Ishikawa (cell line): ENCODE measurements at regions not wholly inside any gene's neighbourhood (a gene's known extent, or its start where the extent isn't known, plus 50 kb on each side); places are given as distances from the start of the nearest gene placed in this dataset.

Experiments used
- CREB1 ChIP-seq: IDR thresholded peaks from 2 replicates; pipeline ENCODE4 v1.6.1; 2012; ENCODE audit warnings: low read depth
- EP300 ChIP-seq: IDR thresholded peaks from 2 replicates; pipeline ENCODE4 v1.6.1; 2012; ENCODE audit warnings: borderline replicate concordance
- RAD21 ChIP-seq: IDR thresholded peaks from 2 replicates; pipeline ENCODE4 v1.6.1; 2012; ENCODE audit warnings: low read depth
- REST ChIP-seq: IDR thresholded peaks from 2 replicates; pipeline ENCODE4 v1.6.1; 2012; ENCODE audit warnings: low read depth, mild to moderate bottlenecking
- TAF1 ChIP-seq: IDR thresholded peaks from 2 replicates; pipeline ENCODE4 v1.6.1; 2012; ENCODE audit warnings: low read depth, mild to moderate bottlenecking
- TCF12 ChIP-seq: IDR thresholded peaks from 2 replicates; pipeline ENCODE4 v1.6.1; 2012; ENCODE audit warnings: low read depth
- TEAD4 ChIP-seq: IDR thresholded peaks from 2 replicates; pipeline ENCODE4 v1.6.1; 2012
- USF1 ChIP-seq: IDR thresholded peaks from 2 replicates; pipeline ENCODE4 v1.6.1; 2012
- ZBTB7A ChIP-seq: IDR thresholded peaks from 2 replicates; pipeline ENCODE4 v1.6.1; 2012; ENCODE audit warnings: low read depth

- TF ChIP-seq REST (no peak), ZBTB7A (no peak), USF1 (no peak), TAF1 (no peak), EP300 (no peak), TCF12 (no peak), CREB1 (no peak), TEAD4 (no peak), RAD21 (no peak)
These were observed 690.6 kb downstream of the SLC4A3 start for GRCh38 chr2:220318037-220318436.
